Mucosa of descending colon (tissue), 3 donors: ENCODE measurements at regions not wholly inside any gene's neighbourhood (a gene's known extent, or its start where the extent isn't known, plus 50 kb on each side); places are given as distances from the start of the nearest gene placed in this dataset.

ENCODE experiments used
- ATAC-seq: fragments of 200-7000 bp; cut with Tn5 transposase; one replicate; pipeline ENCODE4 v1.9.1; 2020; ENCODE audit warnings: mild to moderate bottlenecking, moderate library complexity
- DNase-seq, 3 donors: peaks; one replicate each; pipeline ENCODE4 v3.0.0-alpha.2; 2020
- H3K36me3 ChIP-seq: fragments of 200-600 bp; one replicate; pipeline ENCODE4 v1.8.0; 2021; ENCODE audit warnings: low read depth, mild to moderate bottlenecking
- H3K4me1 ChIP-seq: fragments of 200-600 bp; one replicate; pipeline ENCODE4 v1.8.0; 2021; ENCODE audit warnings: low read depth, mild to moderate bottlenecking
- H3K4me3 ChIP-seq: fragments of 200-600 bp; one replicate; pipeline ENCODE4 v1.8.0; 2021; ENCODE audit warnings: mild to moderate bottlenecking
- H3K9me3 ChIP-seq: fragments of 200-600 bp; one replicate; pipeline ENCODE4 v1.8.0; 2021; ENCODE audit warnings: mild to moderate bottlenecking
- intact Hi-C, 2 donors: fragments of 100-400 bp; cut with DNase I in 1 of 2; cut with micrococcal nuclease in 1 of 2; formaldehyde crosslinking; loops; one replicate each; pipeline versions ENCODE4 v1.11.0 to v1.11.1; 2022; cut with DNase I, micrococcal nuclease
- TF ChIP-seq, protein P1 (sequence below): fragments of 200-600 bp; IDR thresholded peaks from one replicate; pipeline ENCODE4 v1.8.0; 2022; ENCODE audit warnings: antibody characterized with exemption, mild to moderate bottlenecking
- donor health status: DM: no; HTN: no; CAD: no; lungs with moderate emphysema.
- donor health status: DM: no; HTN: no; CAD: no.
- donor health status: DM: no; HTN: yes; CAD: no.

DNA sequence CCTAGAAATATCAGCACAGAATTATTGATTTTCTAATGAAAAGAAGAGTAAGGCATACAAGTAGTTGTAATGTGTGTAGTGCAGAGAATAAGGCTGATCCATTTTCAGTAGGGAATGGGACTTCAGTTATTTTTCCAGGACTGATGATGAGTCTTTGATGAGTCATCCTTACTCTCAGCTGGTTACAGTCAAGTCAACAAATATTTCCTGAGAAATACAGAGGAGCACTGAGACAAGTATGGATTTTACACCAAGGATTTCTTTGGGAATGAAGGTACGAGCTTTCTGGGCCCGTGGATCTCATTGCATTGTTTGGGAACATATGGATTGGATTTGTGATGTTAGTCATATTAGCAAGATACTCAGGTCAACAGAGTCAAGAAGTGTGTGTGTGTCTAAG lies 502.7 kb downstream of the FGF9 start:
- TF ChIP-seq, protein P1, sequence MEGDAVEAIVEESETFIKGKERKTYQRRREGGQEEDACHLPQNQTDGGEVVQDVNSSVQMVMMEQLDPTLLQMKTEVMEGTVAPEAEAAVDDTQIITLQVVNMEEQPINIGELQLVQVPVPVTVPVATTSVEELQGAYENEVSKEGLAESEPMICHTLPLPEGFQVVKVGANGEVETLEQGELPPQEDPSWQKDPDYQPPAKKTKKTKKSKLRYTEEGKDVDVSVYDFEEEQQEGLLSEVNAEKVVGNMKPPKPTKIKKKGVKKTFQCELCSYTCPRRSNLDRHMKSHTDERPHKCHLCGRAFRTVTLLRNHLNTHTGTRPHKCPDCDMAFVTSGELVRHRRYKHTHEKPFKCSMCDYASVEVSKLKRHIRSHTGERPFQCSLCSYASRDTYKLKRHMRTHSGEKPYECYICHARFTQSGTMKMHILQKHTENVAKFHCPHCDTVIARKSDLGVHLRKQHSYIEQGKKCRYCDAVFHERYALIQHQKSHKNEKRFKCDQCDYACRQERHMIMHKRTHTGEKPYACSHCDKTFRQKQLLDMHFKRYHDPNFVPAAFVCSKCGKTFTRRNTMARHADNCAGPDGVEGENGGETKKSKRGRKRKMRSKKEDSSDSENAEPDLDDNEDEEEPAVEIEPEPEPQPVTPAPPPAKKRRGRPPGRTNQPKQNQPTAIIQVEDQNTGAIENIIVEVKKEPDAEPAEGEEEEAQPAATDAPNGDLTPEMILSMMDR = no peak
- DNase-seq (no peak), ATAC-seq (no peak)
- intact Hi-C loops = no loop called here
- Histone ChIP-seq H3K4me3 (no peak overlapping the region), H3K9me3 (no peaks in the 10 kb centered on the region), H3K36me3 (no peaks in the 10 kb centered on the region), H3K4me1 (no peaks in the 10 kb centered on the region)

DNA sequence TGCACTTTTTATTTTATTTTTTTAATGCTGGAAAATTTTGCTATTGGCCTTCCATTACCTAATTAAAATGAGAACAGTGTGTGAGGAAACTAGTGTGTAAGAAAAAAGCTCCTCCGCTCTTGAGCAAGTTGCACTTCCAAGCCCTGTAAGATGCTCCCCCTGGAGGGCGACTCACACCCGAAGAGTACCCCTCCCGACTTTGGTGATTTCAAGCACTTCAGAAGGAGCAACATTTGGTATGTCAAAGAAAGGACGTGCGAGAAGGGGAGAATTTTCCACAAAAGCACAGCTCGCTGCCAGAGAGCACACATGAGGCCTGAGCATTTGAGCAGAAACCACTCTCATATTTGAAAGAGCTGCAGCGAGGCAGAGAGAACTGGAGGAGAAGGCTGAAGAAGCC lies 504.4 kb downstream of the FGF9 start:
- ATAC-seq (no peak), DNase-seq (no peak)
- Histone ChIP-seq H3K9me3 (no peaks in the 10 kb centered on the region), H3K4me3 (no peak overlapping the region), H3K4me1 (no peaks in the 10 kb centered on the region), H3K36me3 (no peaks in the 10 kb centered on the region)
- TF ChIP-seq, protein P1 = no peak
- intact Hi-C loops = no loop called here

DNA sequence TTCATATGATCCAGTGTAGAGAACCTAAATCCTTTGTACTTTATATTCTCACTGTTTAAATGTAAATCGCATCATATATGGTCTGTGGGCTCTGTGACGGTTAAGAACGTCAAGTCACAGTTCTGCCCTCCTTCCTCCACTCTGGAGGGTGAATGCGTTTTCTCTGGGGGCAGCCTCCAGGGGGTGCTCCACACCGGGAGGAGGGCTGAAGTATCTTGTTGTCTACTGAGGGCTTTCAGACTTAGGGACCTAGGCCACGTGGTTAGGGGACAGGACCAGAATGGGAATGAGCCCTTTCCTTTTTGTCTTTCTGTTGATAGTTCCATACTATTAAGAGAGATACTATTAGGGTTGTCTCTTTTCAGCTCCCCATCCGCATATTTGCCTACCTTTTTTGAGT lies 504.9 kb downstream of the FGF9 start:
- Histone ChIP-seq H3K9me3 (no peaks in the 10 kb centered on the region), H3K4me3 (no peak overlapping the region), H3K4me1 (no peaks in the 10 kb centered on the region), H3K36me3 (no peaks in the 10 kb centered on the region)
- TF ChIP-seq, protein P1 = no peak
- no peak for DNase-seq
- intact Hi-C loops = no loop called here
- no peak for ATAC-seq

DNA sequence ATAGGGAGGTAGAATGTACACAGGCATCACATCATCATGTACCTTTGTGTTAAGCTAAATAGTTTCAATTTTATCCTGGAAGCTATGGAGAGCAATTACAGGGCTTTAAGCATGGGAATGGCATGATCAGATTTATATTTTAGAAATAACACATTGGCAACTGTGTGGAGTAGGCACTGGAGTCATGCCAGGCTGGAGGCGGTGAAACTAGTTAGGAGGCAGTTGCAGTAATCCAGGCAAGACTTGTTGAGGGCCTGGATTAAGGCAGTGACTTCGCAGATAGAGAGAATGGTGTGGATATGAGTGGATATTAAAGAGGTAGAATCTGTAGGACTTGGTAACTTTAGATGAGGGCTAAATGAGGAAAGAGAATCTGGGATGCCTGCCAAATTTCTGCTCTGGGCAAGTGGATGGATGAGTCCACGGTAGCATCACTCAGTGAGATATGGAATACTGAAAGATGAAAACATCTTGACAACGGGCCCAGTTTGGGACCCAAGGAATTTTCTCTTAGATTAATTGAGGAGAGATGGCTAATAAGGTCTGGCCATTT lies 506.2 kb downstream of the FGF9 start:
- TF ChIP-seq, protein P1 = no peak
- DNase-seq (no peak), ATAC-seq (no peak)
- H3K36me3 ChIP-seq = no peaks in the 10 kb centered on the region
- H3K9me3 ChIP-seq = no peaks in the 10 kb centered on the region
- no peaks in the 10 kb centered on the region for H3K4me1 ChIP-seq
- intact Hi-C loops = no loop called here
- H3K4me3 ChIP-seq = no peak overlapping the region

DNA sequence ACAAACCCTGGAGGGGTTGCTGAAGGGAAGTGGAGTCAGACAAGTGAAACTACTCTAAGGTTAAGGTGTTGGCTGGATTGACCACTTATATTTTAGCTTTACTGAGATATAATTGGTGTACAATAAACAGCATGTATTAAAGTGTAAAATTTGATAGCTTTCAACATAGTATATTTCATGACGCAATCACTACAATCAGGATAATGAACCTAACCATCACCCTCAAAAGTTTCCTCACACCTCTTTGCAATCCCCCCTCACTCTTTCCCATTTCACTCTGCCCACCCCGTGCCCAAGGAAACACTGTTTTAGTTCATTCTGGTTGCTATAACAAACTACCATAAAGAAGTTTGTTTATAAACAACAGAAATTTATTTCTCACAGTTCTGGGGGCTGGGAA lies 508.0 kb downstream of the FGF9 start:
- H3K9me3 ChIP-seq = no peaks in the 10 kb centered on the region
- TF ChIP-seq, protein P1 = no peak
- intact Hi-C loops = no loop called here
- ATAC-seq (no peak), DNase-seq (no peak)
- no peaks in the 10 kb centered on the region for H3K4me1 ChIP-seq
- H3K4me3 ChIP-seq = no peak overlapping the region
- H3K36me3 ChIP-seq = no peaks in the 10 kb centered on the region

GRCh38 chr13:22187329-22187728 lies 516.5 kb downstream of the FGF9 start:
- intact Hi-C loops = no loop called here
- ATAC-seq = no peak

More at GRCh38 chr13:22187329-22187728, 516.5 kb downstream of the FGF9 start:
- TF ChIP-seq, protein P1 = no peak
- Histone ChIP-seq H3K36me3 (no peaks in the 10 kb centered on the region), H3K9me3 (no peaks in the 10 kb centered on the region), H3K4me3 (no peak overlapping the region), H3K4me1 (no peaks in the 10 kb centered on the region)
- no peak for DNase-seq
